Dedifferentiated amniotic fluid mesenchymal stem cell (primary cell): ENCODE measurements at regions not wholly inside any gene's neighbourhood (a gene's known extent, or its start where the extent isn't known, plus 50 kb on each side); places are given as distances from the start of the nearest gene placed in this dataset.

Source experiments
- DNase-seq: peaks from one replicate; pipeline ENCODE4 v3.0.0-alpha.2; 2016; ENCODE audit errors: extremely low spot score

GRCh38 chr5:112655513-112655912, 82.2 kb upstream of the APC start:
- no peak for DNase-seq

GRCh38 chr5:112656451-112656850, 81.2 kb upstream of the APC start:
- DNase-seq: no peak

GRCh38 chr5:112657804-112658203, 79.9 kb upstream of the APC start:
- DNase-seq: no peak

- DNase-seq: no peak
Measured at GRCh38 chr5:112660359-112660758, 77.3 kb upstream of the APC start.

- DNase-seq: no peak
Measured at GRCh38 chr5:112663146-112663545, 74.5 kb upstream of the APC start.

GRCh38 chr5:112668016-112668415, 69.7 kb upstream of the APC start:
- DNase-seq: no peak

GRCh38 chr5:112668911-112669310, 68.8 kb upstream of the APC start:
- no peak for DNase-seq

GRCh38 chr5:112669328-112669963, 68.2 kb upstream of the APC start:
- DNase-seq: no peak

GRCh38 chr5:112671687-112672086, 66.0 kb upstream of the APC start:
- DNase-seq: no peak

GRCh38 chr5:112681481-112681908, 56.2 kb upstream of the APC start:
- DNase-seq: no peak

GRCh38 chr5:112682621-112683061, 55.0 kb upstream of the APC start:
- DNase-seq: no peak

GRCh38 chr5:112684121-112684520, 53.6 kb upstream of the APC start:
- DNase-seq: no peak

GRCh38 chr5:112684737-112685136, 52.9 kb upstream of the APC start:
- peak; percentile 86 for DNase-seq

- no peak for DNase-seq
Measured at GRCh38 chr5:112685386-112685785, 52.3 kb upstream of the APC start.

GRCh38 chr5:112685931-112686330, 51.8 kb upstream of the APC start:
- peak; percentile 63 for DNase-seq

- DNase-seq: no peak
Measured at GRCh38 chr5:112686675-112687074, 51.0 kb upstream of the APC start.

- no peak for DNase-seq
Measured at GRCh38 chr5:112687306-112687705, 50.4 kb upstream of the APC start.
